NCI-H2196 (cell line): ENCODE measurements at regions not wholly inside any gene's neighbourhood (a gene's known extent, or its start where the extent isn't known, plus 50 kb on each side); places are given as distances from the start of the nearest gene placed in this dataset.

ENCODE experiments used
- DNase-seq: peaks from one replicate; lab custom pipeline; 2025; ENCODE audit not compliant: unreplicated experiment; lab: John Stamatoyannopoulos, UW

DNA sequence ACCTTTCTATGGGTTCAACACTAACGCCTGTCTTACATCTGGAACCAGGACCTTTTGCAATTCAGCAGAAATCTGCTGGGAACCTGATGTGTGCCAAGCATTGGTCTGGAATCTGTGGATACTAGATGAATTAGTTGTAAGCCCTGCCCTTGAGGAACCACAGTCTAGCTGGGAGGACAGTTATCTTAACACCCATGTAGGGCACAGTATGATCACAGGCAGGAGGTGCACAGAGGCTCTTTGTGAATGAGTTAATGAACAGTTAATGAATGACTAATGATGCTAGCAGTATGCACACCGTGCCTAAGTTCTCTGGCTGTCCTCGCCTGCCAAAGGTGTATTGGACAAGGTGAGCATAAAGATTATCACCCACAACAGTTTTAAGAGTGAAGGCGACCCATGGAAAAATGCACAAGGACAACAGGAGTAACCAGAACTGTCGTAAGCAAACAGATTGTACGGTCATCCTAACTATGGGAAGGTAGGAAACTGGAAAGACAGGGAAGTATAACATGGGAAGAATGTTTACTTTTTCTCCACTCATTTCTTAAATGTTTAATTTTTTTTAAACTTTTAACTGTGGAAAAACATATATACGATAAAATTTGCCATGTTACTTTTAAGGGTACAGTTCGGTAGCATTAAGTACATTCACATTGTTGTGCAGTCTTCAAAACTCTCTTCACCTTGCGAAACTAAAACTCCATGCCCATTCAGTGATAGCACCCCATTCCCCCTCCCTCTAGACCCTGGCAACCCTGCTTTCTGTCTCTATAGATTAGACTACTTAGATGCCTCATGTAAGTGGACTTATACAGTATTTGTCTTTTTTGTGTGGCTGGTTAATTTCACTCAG, 139.9 kb downstream of the CXCL12 start:
- DNase-seq: no peak

DNA sequence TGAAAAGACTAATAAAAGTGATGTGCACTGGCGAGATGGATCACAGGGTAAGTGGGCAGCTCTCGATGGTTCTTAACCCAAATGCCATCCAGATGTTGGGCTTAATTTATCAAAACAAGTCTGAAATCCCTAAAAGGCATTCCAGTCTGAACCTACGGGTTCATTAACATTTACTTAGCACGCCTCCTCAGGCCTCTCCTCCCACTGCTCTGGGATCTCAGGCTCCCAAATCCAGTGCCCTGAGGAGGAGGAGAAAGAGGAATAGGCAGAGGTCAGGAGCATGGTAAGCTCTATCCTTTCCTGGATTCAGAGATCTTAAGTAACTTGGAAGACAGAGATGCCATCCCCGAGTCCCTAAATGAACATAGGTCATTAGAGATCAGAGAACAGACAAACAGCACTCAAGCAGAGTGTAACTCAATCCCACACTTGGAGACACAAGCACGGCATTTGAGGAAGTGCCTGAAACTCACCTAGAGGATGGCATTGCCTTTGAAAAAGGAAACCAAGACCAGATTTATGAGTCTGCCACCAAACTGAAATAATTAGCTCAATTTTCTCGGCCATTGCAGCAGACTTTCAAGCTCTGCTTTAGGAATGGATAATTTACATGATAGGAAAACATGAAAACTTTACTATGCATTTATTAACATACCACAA, 140.9 kb downstream of the CXCL12 start:
- no peak for DNase-seq

DNA sequence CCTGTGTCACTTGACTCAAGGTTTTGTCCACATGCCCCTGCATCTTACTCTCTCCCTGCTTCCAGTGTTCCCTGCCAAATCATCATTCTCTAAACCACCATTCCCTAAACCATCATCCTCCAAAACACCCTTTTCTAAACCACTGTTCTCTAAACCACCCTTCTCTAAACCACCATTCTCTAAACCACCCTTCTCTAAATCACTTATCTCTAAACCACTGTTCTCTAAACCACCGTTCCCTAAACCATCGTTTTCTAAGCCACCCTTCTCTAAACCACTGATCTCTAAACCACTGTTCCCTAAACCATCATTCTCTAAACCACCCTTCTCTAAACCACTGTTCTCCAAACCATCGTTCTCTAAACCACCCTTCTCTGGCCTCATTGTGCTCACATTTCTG, 142.1 kb downstream of the CXCL12 start:
- no peak for DNase-seq

DNA sequence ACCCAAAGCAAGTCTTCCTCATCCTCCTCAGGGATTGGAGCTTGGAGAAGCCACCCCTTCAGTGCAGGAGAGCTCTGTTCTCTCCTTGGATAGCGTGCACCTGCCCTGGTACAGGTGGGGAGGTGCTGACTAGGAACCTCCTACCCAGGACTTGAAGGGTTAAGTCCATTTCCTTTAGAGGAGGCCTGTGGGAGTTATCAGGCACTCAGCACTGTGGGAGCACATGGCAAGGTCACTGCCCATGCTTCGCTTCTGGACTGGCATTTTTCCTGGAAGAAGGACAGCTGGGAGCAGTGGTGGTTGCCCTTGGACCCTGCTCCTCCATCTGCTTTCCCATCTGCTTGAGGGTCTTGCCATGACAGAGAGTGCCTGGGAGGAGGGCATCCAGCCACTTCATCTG, 142.8 kb downstream of the CXCL12 start:
- DNase-seq: no peak

DNA sequence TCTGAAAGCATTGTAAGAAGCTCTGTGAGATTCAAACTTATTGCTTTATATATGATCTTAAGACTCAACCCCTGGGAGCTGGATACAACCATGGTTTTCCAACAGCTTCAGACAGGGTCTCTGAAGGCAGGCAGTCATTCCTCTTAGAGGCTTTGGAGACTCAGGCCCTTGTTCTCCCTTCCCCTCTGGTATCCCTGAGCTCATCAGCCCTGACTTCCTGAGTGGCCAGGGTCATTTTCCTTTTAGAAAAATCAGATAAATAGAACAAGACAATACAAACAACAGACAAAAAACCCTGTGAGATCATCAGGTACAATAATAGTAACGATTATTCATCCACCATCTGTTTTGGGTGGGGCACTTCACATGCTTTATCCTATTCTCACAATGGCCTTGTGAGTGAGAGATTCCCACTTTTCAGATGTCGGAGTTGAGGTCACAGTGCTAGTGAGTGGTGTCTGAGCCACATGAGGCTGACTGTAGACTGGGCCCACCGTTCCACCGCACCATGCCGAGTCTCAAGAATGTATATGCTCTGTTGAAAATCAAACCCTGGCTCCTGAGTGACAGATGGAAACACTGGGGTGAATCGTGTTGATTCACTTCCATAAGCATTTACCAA, 144.2 kb downstream of the CXCL12 start:
- no peak for DNase-seq

DNA sequence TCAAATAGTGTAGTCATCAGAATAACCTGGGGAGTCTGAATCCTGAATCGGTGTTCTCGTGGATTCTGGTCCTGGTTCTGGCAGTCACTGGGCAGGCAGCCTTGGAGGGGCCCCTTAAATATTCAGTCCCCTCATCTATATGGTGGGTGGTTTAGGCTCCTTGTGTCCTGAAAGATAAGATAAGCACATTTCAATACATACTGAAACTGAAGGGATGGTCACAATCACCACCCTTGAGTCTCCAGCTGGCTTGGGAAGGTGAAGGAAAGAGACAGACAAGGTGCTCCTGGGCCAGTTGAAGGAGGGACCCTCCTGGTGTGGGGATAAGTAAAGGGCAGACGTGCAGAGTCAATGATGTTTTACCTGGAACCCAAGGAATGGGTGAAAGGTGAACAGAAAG, 146.7 kb downstream of the CXCL12 start:
- no peak for DNase-seq

DNA sequence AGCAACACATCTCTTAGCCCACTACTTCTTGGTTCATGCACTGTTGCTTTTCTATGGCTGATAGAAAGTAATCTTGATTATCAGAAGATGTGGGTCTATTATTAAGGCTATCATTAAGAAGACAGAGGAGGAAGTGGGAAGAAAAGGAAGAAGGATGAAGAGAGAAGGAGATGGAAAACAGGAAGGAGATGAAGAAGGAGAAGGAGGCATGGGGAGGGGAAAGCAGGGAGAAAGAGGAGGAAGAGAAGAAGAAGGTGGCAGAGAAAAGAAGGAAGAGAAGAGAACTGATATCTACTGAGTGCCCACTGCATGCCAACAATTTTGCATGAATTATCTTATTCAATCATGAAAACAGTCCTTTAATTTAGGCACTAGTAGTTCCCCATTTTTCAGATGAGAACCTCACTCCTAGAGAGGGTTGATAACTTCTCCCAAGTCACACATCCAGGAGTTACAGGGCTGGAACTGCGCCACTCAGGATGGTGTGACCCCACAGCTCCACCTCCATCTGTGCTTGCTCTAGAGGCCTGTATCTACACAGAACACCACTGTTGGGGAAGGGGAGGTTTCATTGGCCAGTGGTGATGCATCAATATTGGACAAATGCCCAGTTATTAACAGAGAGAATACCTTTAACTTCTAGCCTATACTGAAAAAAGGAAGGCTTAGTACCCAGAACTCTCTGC, 147.4 kb downstream of the CXCL12 start:
- no peak for DNase-seq

DNA sequence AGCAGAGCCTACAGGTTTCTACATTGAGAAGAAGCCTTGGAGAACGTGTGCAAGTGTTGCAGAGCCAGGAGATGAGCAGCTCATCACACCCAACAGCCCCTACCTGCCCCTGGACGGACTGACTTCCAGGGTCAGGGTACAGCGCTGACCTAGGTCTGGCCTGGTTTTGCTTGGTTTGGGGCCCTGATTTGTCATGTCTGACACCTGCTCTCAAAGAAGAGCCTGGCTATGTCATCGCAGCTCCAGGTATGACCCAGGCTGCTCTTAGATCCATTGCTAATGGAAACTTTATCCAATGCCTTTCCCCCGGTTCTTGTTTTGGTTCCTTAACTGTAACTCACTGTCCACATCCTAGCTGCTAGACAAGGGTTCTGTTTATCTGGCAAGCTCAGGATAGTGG, 149.5 kb downstream of the CXCL12 start:
- DNase-seq: no peak

DNA sequence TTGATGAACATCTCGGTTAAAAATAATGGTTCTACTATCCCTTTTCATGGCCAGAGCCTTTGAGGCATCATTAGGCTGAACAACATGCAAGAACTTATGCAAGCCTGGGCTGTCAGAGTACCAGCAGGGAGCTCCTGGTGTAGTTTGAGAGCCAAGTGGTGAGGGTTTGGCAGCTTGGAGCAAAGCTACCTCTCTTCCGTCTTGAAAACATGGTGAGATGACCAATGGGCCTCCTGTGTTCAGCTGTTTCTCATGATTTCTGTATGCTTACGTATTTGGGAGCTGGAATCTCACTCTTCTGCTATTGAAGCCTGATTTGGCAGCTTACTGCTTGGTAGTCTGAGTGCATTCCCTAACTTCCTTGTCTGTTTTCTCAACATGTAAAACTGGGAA, 150.4 kb downstream of the CXCL12 start:
- no peak for DNase-seq

DNA sequence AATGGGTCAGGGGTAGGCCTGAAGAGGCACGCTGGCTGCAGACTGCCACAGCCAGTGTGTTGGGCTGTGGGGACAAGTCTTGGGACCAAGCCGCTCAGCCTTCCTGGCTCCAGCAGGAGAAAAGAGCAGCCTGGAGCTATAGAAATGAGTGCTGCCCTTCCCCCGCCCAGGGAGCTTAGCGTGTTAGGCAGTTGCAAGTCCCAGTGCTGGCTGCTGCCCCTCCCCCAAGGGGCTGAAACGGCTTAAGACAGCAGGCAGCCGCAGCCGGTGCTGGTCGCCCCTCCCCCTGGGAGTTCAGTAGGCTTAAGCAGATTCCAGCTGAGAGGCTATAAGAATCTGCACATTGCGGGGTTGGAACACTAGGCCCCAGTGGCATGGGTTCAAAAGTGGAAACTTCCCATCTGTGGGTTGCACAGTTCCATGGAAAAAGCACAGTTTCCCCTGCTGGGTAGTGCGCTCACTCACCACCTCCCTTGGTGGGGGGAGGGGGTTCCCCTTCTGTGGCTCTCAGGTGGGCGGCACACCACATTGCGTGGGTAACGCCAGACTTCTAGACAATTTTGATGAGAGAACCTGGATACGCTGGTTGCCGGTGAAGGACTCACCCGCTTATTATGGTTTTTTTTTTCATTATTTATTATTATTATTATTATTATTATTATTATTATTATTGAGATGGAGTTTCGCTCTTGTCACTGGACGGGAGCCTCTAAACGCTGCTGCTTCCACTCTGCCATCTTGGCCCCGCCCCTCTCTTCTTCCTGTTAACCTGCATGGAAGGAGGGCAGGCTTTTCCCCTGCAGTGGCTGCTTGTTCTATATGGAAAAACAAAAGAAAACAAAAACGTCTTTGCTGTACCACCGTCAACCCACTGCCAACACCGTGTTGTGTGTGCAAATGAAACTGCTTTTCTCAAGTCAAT, 151.1 kb downstream of the CXCL12 start:
- no peak for DNase-seq

DNA sequence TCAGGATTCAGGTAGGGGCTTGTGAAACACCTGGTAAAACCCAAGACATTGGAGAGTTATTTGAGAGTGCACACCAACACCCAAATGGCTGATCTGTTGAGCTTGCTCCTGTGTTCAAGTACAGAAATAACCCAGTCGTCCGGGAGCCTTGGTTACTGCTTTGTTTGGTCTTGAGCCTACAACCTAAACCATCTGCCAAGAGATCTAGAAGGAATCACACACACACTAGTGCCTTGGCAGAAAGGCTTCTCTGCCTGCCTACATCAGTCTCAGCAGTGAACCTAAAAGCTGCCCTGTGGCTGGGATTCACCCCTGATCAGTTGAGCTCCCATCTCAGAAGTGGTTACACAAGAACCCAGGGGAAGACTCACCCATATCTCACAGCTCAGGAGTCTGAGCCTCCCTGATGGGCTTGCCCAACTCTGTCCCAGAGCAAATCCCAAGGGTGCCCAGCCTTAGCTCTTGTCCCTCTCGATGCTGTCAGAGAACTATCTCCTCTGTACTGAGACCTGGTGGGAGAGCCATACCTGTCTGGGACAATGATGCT, 167.6 kb downstream of the CXCL12 start:
- no peak for DNase-seq

DNA sequence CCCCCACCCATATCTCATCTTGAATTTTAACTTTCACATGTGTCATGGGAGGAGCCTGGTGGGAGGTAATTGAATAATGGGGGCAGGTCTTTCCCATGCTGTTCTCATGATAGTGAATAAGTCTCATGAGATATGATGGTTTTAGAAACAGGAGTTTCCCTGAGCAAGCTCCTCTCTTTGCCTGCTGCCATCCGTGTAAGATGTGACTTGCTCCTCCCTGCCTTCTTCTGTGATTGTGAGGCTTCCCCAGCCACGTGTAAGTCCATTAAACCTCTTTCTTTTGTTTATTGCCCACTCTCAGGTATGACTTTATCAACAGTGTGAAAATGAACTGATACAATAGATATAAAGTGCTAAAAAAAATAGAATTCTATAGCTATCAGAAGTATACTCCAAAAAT, 168.8 kb downstream of the CXCL12 start:
- DNase-seq: no peak

DNA sequence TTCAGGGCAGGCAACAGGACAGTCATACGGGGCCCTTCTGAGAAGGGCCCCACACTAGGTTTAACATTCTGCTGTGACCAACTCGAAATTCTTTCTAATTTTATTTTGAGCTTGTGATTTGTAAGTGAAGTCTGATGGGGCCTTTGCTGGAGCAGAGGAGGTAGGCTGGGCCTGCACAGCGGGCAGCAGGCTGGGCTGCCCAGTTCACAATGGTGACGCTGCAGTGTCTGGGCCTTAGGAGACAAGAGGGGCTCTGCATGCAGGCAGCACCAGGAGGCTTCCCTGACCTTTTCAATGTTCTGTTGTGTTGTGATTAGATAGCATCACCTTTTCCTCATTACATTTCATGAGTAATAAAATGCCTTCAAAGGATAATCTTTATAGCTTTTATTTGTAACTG, 175.1 kb downstream of the CXCL12 start:
- no peak for DNase-seq

DNA sequence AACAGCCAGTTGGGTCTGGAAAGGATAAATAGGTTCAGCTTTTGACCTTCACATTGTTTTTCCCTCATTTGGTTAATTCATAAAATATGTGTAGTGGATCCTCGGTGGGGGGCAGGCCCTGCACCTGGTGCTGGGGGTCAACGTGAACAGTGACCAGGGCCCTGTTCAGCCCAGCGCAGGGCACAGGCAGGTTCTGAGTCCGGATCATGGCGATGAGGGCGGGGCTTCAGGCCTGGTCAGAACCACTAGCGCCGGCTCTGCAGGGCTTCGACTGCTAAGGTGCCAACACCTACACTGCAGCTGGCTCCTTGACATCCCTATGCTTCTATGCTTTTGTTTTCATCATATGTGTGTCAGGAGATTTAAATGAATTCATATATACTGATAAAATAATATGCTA, 177.7 kb downstream of the CXCL12 start:
- DNase-seq: no peak

DNA sequence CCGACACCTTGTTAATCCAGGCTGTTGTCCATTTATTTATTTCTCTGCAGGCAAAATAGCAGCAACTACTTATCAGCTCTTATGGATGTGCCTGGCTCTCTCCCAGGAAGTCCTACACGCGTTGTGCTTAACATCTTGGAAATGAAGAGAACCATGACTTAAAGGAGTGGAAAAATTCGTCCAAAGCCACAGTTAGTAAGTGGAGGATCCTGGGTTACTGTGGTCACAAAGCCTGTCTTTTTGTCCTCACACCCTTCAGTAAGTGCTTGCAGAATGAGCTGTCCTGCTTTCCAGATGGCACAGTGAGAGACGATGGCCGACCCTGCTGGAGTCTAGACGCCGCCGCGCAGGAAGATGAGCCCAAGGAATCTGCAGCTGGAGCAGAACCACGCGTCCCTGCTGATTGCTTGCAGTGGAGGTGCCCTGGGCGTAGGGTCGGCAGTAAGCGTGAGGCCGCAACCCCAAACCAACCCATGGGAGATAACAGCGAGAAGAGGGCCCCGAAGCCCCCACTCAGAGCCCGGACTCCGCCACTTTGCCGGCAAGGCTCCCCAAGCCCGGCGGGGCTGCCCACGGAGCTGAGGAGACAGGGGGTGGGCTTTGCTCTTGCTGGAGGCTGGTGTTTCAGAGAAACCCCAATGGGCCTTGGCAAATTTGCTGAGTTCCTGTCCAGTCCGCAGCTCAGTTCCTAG, 178.6 kb downstream of the CXCL12 start:
- DNase-seq: no peak

DNA sequence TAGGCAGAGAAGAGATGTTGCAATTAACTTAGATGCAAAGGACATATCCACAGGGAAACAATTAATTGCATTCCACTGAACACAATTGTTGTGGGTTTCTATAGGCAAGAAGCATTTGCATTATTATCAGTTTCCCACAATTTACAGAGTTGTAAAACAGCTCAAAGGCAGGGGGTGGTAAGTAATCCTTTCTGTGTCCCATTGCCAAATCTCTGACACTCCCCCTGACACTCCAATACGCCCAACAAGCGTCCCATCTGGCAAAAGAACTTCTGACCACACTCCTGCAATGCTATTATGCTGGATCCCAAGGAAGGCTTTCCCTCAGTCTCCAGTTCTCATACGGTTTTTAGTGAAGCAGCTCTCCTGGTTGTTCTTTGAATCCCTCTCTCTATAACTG, 179.8 kb downstream of the CXCL12 start:
- DNase-seq: no peak

DNA sequence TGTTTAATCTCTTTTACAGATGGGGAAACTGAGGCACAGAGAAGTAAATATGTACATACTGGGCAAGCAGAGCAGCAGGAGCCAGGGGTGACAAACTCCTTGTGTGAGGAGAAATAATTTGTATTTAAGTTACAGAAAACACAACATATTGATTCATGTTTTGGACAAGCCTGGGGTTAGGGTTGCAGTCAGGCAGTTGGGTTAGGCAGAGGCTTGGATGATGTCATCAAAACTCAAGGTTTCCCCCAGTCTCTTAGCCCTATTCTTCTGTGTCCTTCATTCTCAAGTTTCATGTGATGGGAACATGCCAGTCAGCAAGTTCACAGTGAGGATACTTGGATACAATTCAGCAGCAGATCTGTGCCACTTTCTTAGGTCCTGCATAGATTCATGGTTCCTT, 181.4 kb downstream of the CXCL12 start:
- DNase-seq: no peak

DNA sequence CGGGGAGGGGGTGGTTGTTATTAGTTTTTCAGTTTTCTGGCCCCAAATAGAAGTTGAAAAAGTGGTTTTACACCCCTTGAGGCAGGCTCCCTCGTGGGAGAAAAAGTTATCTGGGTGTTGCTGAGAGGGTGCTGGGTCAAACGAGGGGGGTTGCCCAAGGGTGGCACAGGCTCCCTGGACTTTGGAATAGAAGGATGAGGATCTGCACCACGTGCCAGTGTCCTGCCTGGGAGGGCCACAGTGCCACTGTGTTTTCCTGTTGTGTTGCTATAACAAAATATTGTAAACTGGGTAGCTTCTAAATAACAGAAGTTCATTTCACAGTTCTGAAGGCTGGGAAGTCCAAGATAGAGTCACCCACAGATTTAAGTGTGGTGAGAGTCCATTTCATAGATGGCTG, 181.9 kb downstream of the CXCL12 start:
- no peak for DNase-seq

DNA sequence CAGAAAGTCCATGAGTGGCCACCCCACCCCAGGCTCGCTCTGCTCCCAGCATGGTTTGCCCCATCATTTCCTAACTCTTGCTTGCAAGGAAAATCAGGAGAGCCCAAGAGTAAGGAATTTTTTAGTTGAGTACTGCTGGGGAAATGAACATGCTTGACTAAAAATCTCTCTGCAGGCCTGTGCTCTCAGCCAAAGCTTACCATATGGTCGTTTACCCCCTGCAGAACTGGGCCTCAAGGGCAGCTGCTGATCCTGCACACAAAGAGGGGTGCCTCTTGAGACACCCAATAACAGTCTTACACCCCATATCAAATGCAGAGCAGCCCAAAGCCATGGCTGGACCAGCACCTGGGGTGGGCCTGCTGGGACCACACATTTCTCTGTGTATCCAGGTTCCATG, 183.2 kb downstream of the CXCL12 start:
- DNase-seq: no peak

DNA sequence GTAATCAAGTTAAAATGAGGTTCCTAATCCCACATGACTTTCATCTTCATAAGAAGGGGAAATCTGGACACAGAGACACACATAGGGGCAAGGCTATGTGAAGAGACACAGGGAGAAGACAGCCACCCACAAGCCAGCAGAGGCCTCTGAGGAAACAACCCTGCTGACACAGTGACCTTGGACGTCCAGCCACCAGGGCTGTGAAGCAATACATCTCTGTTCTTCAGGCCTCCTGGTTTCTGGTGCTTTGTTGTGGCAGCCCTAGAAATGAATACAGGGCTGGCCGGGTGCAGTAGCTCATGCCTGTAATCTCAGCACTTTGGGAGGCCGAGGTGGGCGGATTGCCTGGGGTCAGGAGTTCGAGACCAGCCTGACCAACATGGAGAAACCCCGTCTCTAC, 183.9 kb downstream of the CXCL12 start:
- no peak for DNase-seq
